Aorta (tissue), 5 donors: ENCODE measurements at regions not wholly inside any gene's neighbourhood (a gene's known extent, or its start where the extent isn't known, plus 50 kb on each side); places are given as distances from the start of the nearest gene placed in this dataset.
"Not testable (repeated sequence)": the region's sequence is repeated elsewhere in the genome, so short reads cannot be mapped to it uniquely, and the experiment has no call there.

Source experiments
- ATAC-seq: fragments of 200-7000 bp; cut with Tn5 transposase; one replicate; pipeline ENCODE4 v1.9.1; 2022; ENCODE audit warnings: moderate library complexity; ENCODE audit not compliant: low FRiP score
- DNase-seq, 2 donors: peaks; one replicate each; pipeline ENCODE4 v3.0.0-alpha.2; 2020
- H3K27ac ChIP-seq, 2 donors: one replicate each; pipeline ENCODE4 v1.5.1; 2013; ENCODE audit warnings: low read length in 2 of 2, mild to moderate bottlenecking in 2 of 2, moderate library complexity in 2 of 2, control low read depth in 1 of 2, inconsistent platforms in 1 of 2, low read depth in 1 of 2
- H3K27me3 ChIP-seq, 2 donors: one replicate each; pipeline ENCODE4 v1.6.1; 2013; ENCODE audit warnings: control low read depth in 1 of 2, low read length in 1 of 2, mild to moderate bottlenecking in 1 of 2, moderate library complexity in 1 of 2; ENCODE audit not compliant: insufficient read depth in 2 of 2, control insufficient read depth in 1 of 2
- H3K36me3 ChIP-seq, 2 donors: one replicate each; pipeline ENCODE4 v1.6.1; 2013; ENCODE audit warnings: control low read depth in 1 of 2, low read length in 1 of 2, mild to moderate bottlenecking in 1 of 2; ENCODE audit not compliant: insufficient read depth in 2 of 2, control insufficient read depth in 1 of 2
- H3K4me1 ChIP-seq, 2 donors: one replicate each; pipeline ENCODE4 v1.6.1; 2013; ENCODE audit warnings: low read length in 2 of 2, control low read depth in 1 of 2, mild to moderate bottlenecking in 1 of 2, moderate library complexity in 1 of 2; ENCODE audit not compliant: insufficient read depth in 2 of 2, control insufficient read depth in 1 of 2
- H3K4me3 ChIP-seq, 2 donors: one replicate each; pipeline ENCODE4 v1.5.1; 2013; ENCODE audit warnings: low read length in 2 of 2, control low read depth in 1 of 2, mild to moderate bottlenecking in 1 of 2
- H3K9me3 ChIP-seq: one replicate; pipeline ENCODE4 v1.6.1; 2013; ENCODE audit warnings: mild to moderate bottlenecking, low read length; ENCODE audit not compliant: control insufficient read depth
- WGBS, 2 donors: extraction: QIAGEN DNeasy Blood & Tissue Kit; methylation state at CpG; one replicate each; pipeline ENCODE4 v1.1.7; 2013; 5-methylcytosine and 5-hydroxymethylcytosine counted together
- intact Hi-C, 2 donors: fragments of 100-400 bp; cut with DNase I; formaldehyde crosslinking; loops; one replicate each; pipeline versions ENCODE4 v1.14.2 to v1.15.0; 2022
- donor health status: healthy with polysubstance abuse.
- donor health status: Bipolar disorder and iron deficiency.
- donor health status: DM: no; HTN: no; CAD: no.
- donor health status: DM: no; HTN: no; CAD: no.
- donor health status: DM: yes; HTN: yes; CAD: no.

- H3K4me3 ChIP-seq, H3K27me3 ChIP-seq, H3K36me3 ChIP-seq, intact Hi-C loops, ATAC-seq, DNase-seq, H3K9me3 ChIP-seq, H3K27ac ChIP-seq, H3K4me1 ChIP-seq: not testable (repeated sequence)
- WGBS, 2 donors, result 88 to 94% methylated on average over 1 of the region's 1 CpG
These were observed 1793.7 kb downstream of the UQCRFS1 start for GRCh38 chr19:27419217-27419616.

GRCh38 chr19:27393591-27393990 lies 1819.4 kb downstream of the UQCRFS1 start:
- H3K4me3 ChIP-seq, result no peak overlapping the region
- no peaks in the 10 kb centered on the region for H3K27me3 ChIP-seq
- no peaks in the 10 kb centered on the region for H3K9me3 ChIP-seq
- H3K4me1 ChIP-seq, result no peaks in the 10 kb centered on the region
- 81 to 83% methylated on average over 2 of the region's 2 CpGs for whole genome bisulfite sequencing, 2 donors
- H3K36me3 ChIP-seq, result no peaks in the 10 kb centered on the region
- H3K27ac ChIP-seq, result no peak overlapping the region
- ATAC-seq (no peak), DNase-seq (no peak)
- intact Hi-C loops, result no loop called here

- WGBS, 2 donors, result 62 to 72% methylated on average over 5 of the region's 5 CpGs
- no peak for ATAC-seq
- no peak overlapping the region for H3K27ac ChIP-seq
- H3K9me3 ChIP-seq, result no peaks in the 10 kb centered on the region
- no peaks in the 10 kb centered on the region for H3K27me3 ChIP-seq
- no peaks in the 10 kb centered on the region for H3K36me3 ChIP-seq
- H3K4me1 ChIP-seq, result no peaks in the 10 kb centered on the region
- H3K4me3 ChIP-seq, result no peak overlapping the region
- intact Hi-C loops, result no loop called here
- peak in 1 of 2 donors; percentile 34 for DNase-seq
These were observed 1820.8 kb downstream of the UQCRFS1 start for GRCh38 chr19:27392027-27392632.

GRCh38 chr19:27379306-27379705 lies 1833.6 kb downstream of the UQCRFS1 start:
- H3K27ac ChIP-seq, H3K36me3 ChIP-seq, H3K9me3 ChIP-seq, H3K27me3 ChIP-seq, intact Hi-C loops, DNase-seq, H3K4me3 ChIP-seq, H3K4me1 ChIP-seq: not testable (repeated sequence)
- 42 to 43% methylated on average over 5 of the region's 5 CpGs for WGBS, 2 donors
- ATAC-seq, result peak; percentile 19

- H3K9me3 ChIP-seq, H3K4me1 ChIP-seq, H3K27me3 ChIP-seq, intact Hi-C loops, H3K27ac ChIP-seq, H3K36me3 ChIP-seq, ATAC-seq, DNase-seq, H3K4me3 ChIP-seq: not testable (repeated sequence)
- 26 to 40% methylated on average over 3 of the region's 3 CpGs for WGBS, 2 donors
These were observed 1843.3 kb downstream of the UQCRFS1 start for GRCh38 chr19:27369603-27370002.

GRCh38 chr19:27362438-27362837 lies 1850.5 kb downstream of the UQCRFS1 start:
- H3K4me3 ChIP-seq, result peak overlapping the region in 1 of 2 donors; percentile 4
- intact Hi-C loops, DNase-seq, H3K4me1 ChIP-seq, H3K27ac ChIP-seq, H3K36me3 ChIP-seq, H3K9me3 ChIP-seq, H3K27me3 ChIP-seq, ATAC-seq: not testable (repeated sequence)
- 41 to 50% methylated on average over 5 of the region's 5 CpGs for WGBS, 2 donors

GRCh38 chr19:27355581-27355980 lies 1857.4 kb downstream of the UQCRFS1 start:
- H3K27ac ChIP-seq, intact Hi-C loops, H3K27me3 ChIP-seq, H3K4me1 ChIP-seq, H3K36me3 ChIP-seq, H3K4me3 ChIP-seq, ATAC-seq, H3K9me3 ChIP-seq, DNase-seq: not testable (repeated sequence)
- 38 to 39% methylated on average over 4 of the region's 4 CpGs for WGBS, 2 donors
